ENCODE measurements at regions not wholly inside any gene's neighbourhood (a gene's known extent, or its start where the extent isn't known, plus 50 kb on each side); places are given as distances from the start of the nearest gene placed in this dataset.

DNA sequence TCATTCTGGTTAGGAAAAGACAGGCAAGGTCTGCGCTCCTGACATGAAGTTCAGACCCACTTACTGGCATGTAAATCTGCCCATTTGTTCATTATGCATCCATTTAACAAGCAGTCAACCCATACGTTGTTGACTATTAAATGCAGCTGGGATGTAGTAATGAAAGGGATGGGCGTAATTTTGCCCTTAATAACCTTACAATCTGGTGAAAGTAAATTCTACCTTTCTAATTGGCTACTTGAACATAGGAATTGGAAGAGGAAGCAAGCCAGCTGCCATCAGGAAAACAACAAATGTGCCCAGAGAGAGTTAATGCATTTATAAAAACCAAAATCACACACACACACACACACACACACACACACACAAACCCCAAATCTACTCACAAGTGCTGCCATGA is 170.2 kb upstream of the PITRM1 start:
- CTCF ChIA-PET = no interaction called here
- intact Hi-C loops (cut with micrococcal nuclease) = no loop called here
- no TSS peak for BruUV-seq (replicated peaks)

More for the DNA sequence above, 170.2 kb upstream of the PITRM1 start:
- Histone ChIP-seq H3K27me3 (ENCODE audit: control insufficient read depth in 2 of 2, insufficient read depth in 2 of 2, low read length in 2 of 2) (peaks cover 0 to 4% of the 10 kb centered on the region in 2 experiments), H3K4me1 (ENCODE audit: control insufficient read depth, extremely low read depth, insufficient read depth, low read length) (no peaks in the 10 kb centered on the region), H3K9ac (replicated peaks; ENCODE audit: extremely low read depth, insufficient read depth, low read length) (no peak overlapping the region), H4K20me1 (replicated peaks; ENCODE audit: control insufficient read depth, extremely low read depth, insufficient read depth, low read length) (no peaks in the 10 kb centered on the region), H3K4me2 (ENCODE audit: insufficient read depth, low read length) (no peak overlapping the region), H3K79me2 (ENCODE audit: control insufficient read depth, insufficient read depth, low read length) (no peaks in the 10 kb centered on the region), H3K9me1 (replicated peaks; ENCODE audit: control insufficient read depth, extremely low read depth, insufficient read depth, low read length) (no peaks in the 10 kb centered on the region), H3K27ac (ENCODE audit: insufficient read depth, low read depth, low read length) (no peak overlapping the region), H3K4me3 (replicated peaks in 1 of 3; ENCODE audit: insufficient read depth in 1 of 3, low read depth in 1 of 3, low read length in 3 of 3) (no peak overlapping the region), H3K36me3 (ENCODE audit: control insufficient read depth in 2 of 2, extremely low read depth in 1 of 2, insufficient read depth in 2 of 2, low read length in 2 of 2) (no peaks in the 10 kb centered on the region), H3K9me3 (replicated peaks; ENCODE audit: control insufficient read depth, insufficient read depth, low read length) (no peaks in the 10 kb centered on the region), H2AFZ (ENCODE audit: low read depth, low read length) (no peak overlapping the region)
- dilution Hi-C loops (cut with MboI; ENCODE audit: extremely low pct_ligation_motif_present, low sequenced_read_pairs) = no loop called here
- TF ChIP-seq FOS (IDR thresholded peaks at IDR 0.05; ENCODE audit: borderline replicate concordance, insufficient read depth, low read length) (no peak), EZH2 (IDR thresholded peaks at IDR 0.05; ENCODE audit: borderline replicate concordance, low read depth, low read length, severe bottlenecking) (no peak), POLR2A (IDR thresholded peaks at IDR 0.05; ENCODE audit: low read depth, low read length) (no peak), MYC (IDR thresholded peaks at IDR 0.05; ENCODE audit: low read depth, low read length) (no peak), POLR2AphosphoS5 (IDR thresholded peaks at IDR 0.05; ENCODE audit: insufficient read depth, low read depth, low read length) (no peak), GATA2 (IDR thresholded peaks at IDR 0.05; ENCODE audit: insufficient read depth, insufficient read length, low read depth, low read length) (no peak), JUN (IDR thresholded peaks at IDR 0.05; ENCODE audit: borderline replicate concordance, insufficient read depth, insufficient read length, low read depth) (no peak)
- TF ChIP-seq, protein P1, sequence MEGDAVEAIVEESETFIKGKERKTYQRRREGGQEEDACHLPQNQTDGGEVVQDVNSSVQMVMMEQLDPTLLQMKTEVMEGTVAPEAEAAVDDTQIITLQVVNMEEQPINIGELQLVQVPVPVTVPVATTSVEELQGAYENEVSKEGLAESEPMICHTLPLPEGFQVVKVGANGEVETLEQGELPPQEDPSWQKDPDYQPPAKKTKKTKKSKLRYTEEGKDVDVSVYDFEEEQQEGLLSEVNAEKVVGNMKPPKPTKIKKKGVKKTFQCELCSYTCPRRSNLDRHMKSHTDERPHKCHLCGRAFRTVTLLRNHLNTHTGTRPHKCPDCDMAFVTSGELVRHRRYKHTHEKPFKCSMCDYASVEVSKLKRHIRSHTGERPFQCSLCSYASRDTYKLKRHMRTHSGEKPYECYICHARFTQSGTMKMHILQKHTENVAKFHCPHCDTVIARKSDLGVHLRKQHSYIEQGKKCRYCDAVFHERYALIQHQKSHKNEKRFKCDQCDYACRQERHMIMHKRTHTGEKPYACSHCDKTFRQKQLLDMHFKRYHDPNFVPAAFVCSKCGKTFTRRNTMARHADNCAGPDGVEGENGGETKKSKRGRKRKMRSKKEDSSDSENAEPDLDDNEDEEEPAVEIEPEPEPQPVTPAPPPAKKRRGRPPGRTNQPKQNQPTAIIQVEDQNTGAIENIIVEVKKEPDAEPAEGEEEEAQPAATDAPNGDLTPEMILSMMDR (IDR thresholded peaks at IDR 0.05; ENCODE audit: extremely low read depth in 1 of 2, insufficient read depth in 1 of 2, low read depth in 1 of 2, low read length in 2 of 2) = no peak
- TF ChIP-seq, protein P2, sequence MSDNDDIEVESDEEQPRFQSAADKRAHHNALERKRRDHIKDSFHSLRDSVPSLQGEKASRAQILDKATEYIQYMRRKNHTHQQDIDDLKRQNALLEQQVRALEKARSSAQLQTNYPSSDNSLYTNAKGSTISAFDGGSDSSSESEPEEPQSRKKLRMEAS (IDR thresholded peaks at IDR 0.05; ENCODE audit: insufficient read depth, insufficient read length) = no peak
- FAIRE-seq = no peak
- POLR2A ChIA-PET = no interaction called here
- DNase-seq (ENCODE audit: low read depth, low spot score) = no peak
